Neural cell (in vitro differentiated cells): ENCODE measurements at regions not wholly inside any gene's neighbourhood (a gene's known extent, or its start where the extent isn't known, plus 50 kb on each side); places are given as distances from the start of the nearest gene placed in this dataset.
"Not testable (repeated sequence)": the region's sequence is repeated elsewhere in the genome, so short reads cannot be mapped to it uniquely, and the experiment has no call there.

Experiments
- H2AFZ ChIP-seq: fragments of 200-600, 300-800 bp; sonication (generic), shearing (Covaris generic); 2 replicates; pipeline ENCODE4 v1.6.0; 2014; ENCODE audit warnings: low read depth, mild to moderate bottlenecking, antibody characterized with exemption, low read length, moderate library complexity
- H3F3A ChIP-seq: fragments of 200-600 bp; shearing (Covaris generic); 2 replicates; pipeline ENCODE4 v1.6.1; 2016; ENCODE audit warnings: mild to moderate bottlenecking, moderate library complexity, mixed read lengths, antibody characterized with exemption, low read length; ENCODE audit not compliant: insufficient read depth, poor library complexity, severe bottlenecking
- H3K27ac ChIP-seq: fragments of 200-600, 300-800 bp; sonication (generic), shearing (Covaris generic); 2 replicates; pipeline ENCODE4 v1.5.1; 2014; ENCODE audit warnings: mild to moderate bottlenecking, low read length, moderate library complexity
- H3K27me3 ChIP-seq: fragments of 300-800, 200-600 bp; sonication (generic), shearing (Covaris generic); 2 replicates; pipeline ENCODE4 v1.6.0; 2014; ENCODE audit warnings: mild to moderate bottlenecking, low read depth, low read length, moderate library complexity; ENCODE audit not compliant: insufficient read depth
- H3K36me3 ChIP-seq: fragments of 300-800, 200-600 bp; sonication (generic), shearing (Covaris generic); 2 replicates; pipeline ENCODE4 v1.5.1; 2014; ENCODE audit warnings: mild to moderate bottlenecking, antibody characterized with exemption, low read length, moderate library complexity; ENCODE audit not compliant: insufficient read depth
- H3K4me2 ChIP-seq: fragments of 300-800, 200-600 bp; sonication (generic), shearing (Covaris generic); 2 replicates; pipeline ENCODE4 v1.6.0; 2014; ENCODE audit warnings: mild to moderate bottlenecking, low read length
- H3K4me3 ChIP-seq: fragments of 300-800, 200-600 bp; sonication (generic), shearing (Covaris generic); 2 replicates; pipeline ENCODE4 v1.5.1; 2014; ENCODE audit warnings: mild to moderate bottlenecking, low read length, moderate library complexity
- H3K79me2 ChIP-seq: fragments of 200-600 bp; shearing (Covaris generic); replicated peaks from 2 replicates; pipeline ENCODE4 v1.6.0; 2014; ENCODE audit warnings: mild to moderate bottlenecking, low read length, moderate library complexity; ENCODE audit not compliant: insufficient read depth
- H3K9ac ChIP-seq: fragments of 300-800, 200-600 bp; sonication (generic), shearing (Covaris generic); 2 replicates; pipeline ENCODE4 v1.6.1; 2016; ENCODE audit warnings: mild to moderate bottlenecking, low read length, mixed read lengths
- H3K9me2 ChIP-seq: fragments of 200-600 bp; shearing (Covaris generic); 2 replicates; pipeline ENCODE4 v1.6.1; 2016; ENCODE audit warnings: mild to moderate bottlenecking, low read length, mixed read lengths; ENCODE audit not compliant: insufficient read depth
- H3K9me3 ChIP-seq: fragments of 200-600, 300-800 bp; sonication (generic), shearing (Covaris generic); 2 replicates; pipeline ENCODE4 v1.6.1; 2016; ENCODE audit warnings: mild to moderate bottlenecking, mixed run types, low read length, moderate library complexity, mixed read lengths
- H4K20me1 ChIP-seq: fragments of 200-600 bp; shearing (Covaris generic); 2 replicates; pipeline ENCODE4 v1.6.1; 2016; ENCODE audit warnings: mild to moderate bottlenecking, mixed run types; ENCODE audit not compliant: insufficient read depth
- EP300 ChIP-seq: fragments of 450-650 bp; conservative IDR thresholded peaks from 2 replicates; pipeline ENCODE4 v1.6.1; 2014; ENCODE audit warnings: antibody characterized with exemption, mild to moderate bottlenecking, moderate library complexity; ENCODE audit not compliant: poor library complexity, severe bottlenecking
- EZH2 ChIP-seq: fragments of 200-600, 300-800 bp; shearing (Covaris generic), sonication (generic); IDR thresholded peaks from 2 replicates; pipeline ENCODE4 v1.6.1; 2014; ENCODE audit warnings: antibody characterized with exemption, low read length, borderline replicate concordance, mild to moderate bottlenecking; ENCODE audit not compliant: insufficient read depth, poor library complexity, severe bottlenecking
- MXI1 ChIP-seq: fragments of 450-650 bp; conservative IDR thresholded peaks from 2 replicates; pipeline ENCODE4 v1.6.1; 2014; ENCODE audit warnings: antibody characterized with exemption, mild to moderate bottlenecking; ENCODE audit not compliant: poor library complexity, severe bottlenecking
- POLR2AphosphoS5 ChIP-seq: IDR thresholded peaks from 2 replicates; pipeline ENCODE4 v1.6.1; 2012
- RAD21 ChIP-seq: fragments of 450-650 bp; conservative IDR thresholded peaks from 2 replicates; pipeline ENCODE4 v1.6.1; 2014; ENCODE audit warnings: antibody characterized with exemption, mild to moderate bottlenecking, moderate library complexity
- SMC3 ChIP-seq: fragments of 450-650 bp; conservative IDR thresholded peaks from 2 replicates; pipeline ENCODE4 v1.6.1; 2014; ENCODE audit warnings: antibody characterized with exemption, mild to moderate bottlenecking, moderate library complexity; ENCODE audit not compliant: poor library complexity
- TAF1 ChIP-seq: IDR thresholded peaks from 2 replicates; pipeline ENCODE4 v1.6.1; 2012; ENCODE audit warnings: low read depth
- TF ChIP-seq, protein P1 (sequence below): fragments of 450-650 bp; IDR thresholded peaks from 2 replicates; pipeline ENCODE4 v1.5.1; 2014; ENCODE audit warnings: antibody characterized with exemption, mild to moderate bottlenecking, moderate library complexity; ENCODE audit not compliant: poor library complexity, severe bottlenecking
- TF ChIP-seq, protein P2 (sequence below): IDR thresholded peaks from 2 replicates; pipeline ENCODE4 v1.6.1; 2012; ENCODE audit warnings: borderline replicate concordance

DNA sequence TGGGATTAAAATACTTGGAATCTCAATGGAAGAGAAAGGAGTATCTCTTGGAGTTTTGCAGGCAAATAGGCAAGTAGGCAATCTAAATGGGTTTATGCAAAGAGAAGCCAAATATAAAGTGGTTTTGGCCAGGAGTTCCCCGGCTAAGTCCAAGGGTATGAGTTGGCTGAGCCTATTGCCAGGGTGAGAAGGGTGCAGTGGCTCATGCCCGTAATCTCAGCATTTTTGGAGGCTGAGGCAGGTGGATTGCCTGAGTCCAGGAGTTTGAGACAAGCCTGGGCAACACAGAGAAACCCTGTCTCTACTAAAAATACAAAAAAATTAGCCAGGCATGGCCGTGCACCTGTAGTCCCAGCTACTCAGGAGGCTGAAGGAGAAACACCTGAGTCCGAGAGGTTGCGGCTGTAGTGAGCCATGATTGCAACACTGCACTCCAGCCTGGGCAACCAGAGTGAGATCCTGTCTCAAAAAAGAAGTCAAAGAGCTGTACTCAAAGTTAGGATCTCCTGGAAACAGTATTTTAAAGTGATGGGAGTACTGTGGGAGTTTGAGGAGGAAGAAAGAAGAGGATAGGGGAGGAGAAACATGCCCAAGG, 130.4 kb upstream of the RAB18 start:
- H2AFZ ChIP-seq, result no peak overlapping the region
- no peaks in the 10 kb centered on the region for H4K20me1 ChIP-seq
- H3F3A ChIP-seq, result no peaks in the 10 kb centered on the region
- no peak overlapping the region for H3K9ac ChIP-seq
- no peaks in the 10 kb centered on the region for H3K36me3 ChIP-seq
- H3K27ac ChIP-seq, result no peak overlapping the region
- no peaks in the 10 kb centered on the region for H3K9me2 ChIP-seq
- no peak overlapping the region for H3K4me3 ChIP-seq
- no peaks in the 10 kb centered on the region for H3K79me2 ChIP-seq
- H3K27me3 ChIP-seq, result no peaks in the 10 kb centered on the region
- no peaks in the 10 kb centered on the region for H3K9me3 ChIP-seq
- TF ChIP-seq POLR2AphosphoS5, result no peak
- TF ChIP-seq MXI1, result no peak
- TF ChIP-seq RAD21, result no peak
- no peak overlapping the region for H3K4me2 ChIP-seq

DNA sequence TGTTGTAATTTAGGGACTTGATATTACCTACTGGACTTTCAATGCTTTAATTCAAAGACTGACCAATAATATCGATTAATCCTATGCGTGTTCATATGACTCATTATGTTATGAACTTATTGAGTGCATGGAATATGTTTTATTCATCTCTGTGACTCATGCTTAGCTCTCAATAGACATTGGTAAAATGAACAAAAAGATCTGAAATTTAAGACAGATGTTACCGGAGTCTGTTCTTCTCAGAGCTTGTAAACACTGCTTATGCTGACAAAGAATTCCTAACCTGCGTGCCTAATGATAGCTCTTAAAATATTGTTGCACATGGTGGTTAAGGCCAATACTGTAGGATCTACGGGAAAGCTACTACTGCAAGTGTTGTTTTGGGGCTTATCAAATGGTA, 131.5 kb upstream of the ACBD5 start:
- Histone ChIP-seq H2AFZ (no peak overlapping the region), H3K36me3 (no peaks in the 10 kb centered on the region), H4K20me1 (no peaks in the 10 kb centered on the region), H3F3A (no peaks in the 10 kb centered on the region), H3K9me2 (no peaks in the 10 kb centered on the region), H3K79me2 (no peaks in the 10 kb centered on the region), H3K9ac (no peak overlapping the region), H3K27me3 (no peaks in the 10 kb centered on the region), H3K9me3 (no peaks in the 10 kb centered on the region), H3K4me3 (no peak overlapping the region), H3K27ac (no peak overlapping the region), H3K4me2 (no peak overlapping the region)
- TF ChIP-seq RAD21, result no peak
- TF ChIP-seq, protein P1, sequence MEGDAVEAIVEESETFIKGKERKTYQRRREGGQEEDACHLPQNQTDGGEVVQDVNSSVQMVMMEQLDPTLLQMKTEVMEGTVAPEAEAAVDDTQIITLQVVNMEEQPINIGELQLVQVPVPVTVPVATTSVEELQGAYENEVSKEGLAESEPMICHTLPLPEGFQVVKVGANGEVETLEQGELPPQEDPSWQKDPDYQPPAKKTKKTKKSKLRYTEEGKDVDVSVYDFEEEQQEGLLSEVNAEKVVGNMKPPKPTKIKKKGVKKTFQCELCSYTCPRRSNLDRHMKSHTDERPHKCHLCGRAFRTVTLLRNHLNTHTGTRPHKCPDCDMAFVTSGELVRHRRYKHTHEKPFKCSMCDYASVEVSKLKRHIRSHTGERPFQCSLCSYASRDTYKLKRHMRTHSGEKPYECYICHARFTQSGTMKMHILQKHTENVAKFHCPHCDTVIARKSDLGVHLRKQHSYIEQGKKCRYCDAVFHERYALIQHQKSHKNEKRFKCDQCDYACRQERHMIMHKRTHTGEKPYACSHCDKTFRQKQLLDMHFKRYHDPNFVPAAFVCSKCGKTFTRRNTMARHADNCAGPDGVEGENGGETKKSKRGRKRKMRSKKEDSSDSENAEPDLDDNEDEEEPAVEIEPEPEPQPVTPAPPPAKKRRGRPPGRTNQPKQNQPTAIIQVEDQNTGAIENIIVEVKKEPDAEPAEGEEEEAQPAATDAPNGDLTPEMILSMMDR, result no peak
- no peak for TF ChIP-seq EP300
- no peak for TF ChIP-seq TAF1
- no peak for TF ChIP-seq MXI1
- TF ChIP-seq SMC3, result no peak
- no peak for TF ChIP-seq EZH2

DNA sequence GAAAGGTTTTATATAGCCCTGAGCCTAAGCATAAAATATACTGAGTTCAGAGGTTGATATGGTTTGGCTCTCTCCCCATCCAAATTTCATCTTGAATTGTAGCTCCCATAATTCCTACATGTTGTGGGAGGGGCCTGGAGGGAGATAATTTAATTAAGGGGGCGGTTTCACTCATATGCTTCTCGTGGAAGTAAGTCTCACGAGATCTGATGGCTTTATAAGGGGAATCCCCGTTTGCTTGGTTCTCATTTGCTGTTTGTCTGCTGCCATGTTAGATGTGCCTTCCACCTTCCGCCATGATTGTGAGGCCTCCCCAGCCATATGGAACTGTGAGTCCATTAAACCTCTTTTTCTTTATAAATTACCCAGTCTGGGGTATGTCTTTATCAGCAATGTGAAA, 130.8 kb upstream of the ACBD5 start:
- not testable (repeated sequence) for H3K79me2 ChIP-seq, H3K4me2 ChIP-seq

DNA sequence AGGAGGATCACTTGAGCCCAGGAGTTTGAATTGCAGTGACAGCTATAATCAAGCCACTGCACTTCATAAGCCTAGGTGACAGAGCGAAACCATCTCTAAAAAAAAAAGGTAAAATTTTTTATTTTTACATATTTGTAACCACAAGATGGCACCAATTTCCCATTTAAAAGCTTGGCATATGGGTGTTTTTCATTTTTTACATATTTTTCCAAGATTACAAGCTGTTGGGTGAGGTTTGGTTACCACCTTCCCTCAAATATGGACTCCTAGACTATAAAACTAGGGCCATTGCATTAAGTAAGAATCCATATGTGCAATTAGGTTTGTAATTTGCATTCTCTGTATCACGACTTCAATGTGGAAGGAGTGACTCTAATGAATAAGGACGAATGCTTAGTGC, 129.3 kb upstream of the ACBD5 start:
- TF ChIP-seq RAD21 (peak; percentile 55), POLR2AphosphoS5 (no peak), EP300 (no peak), MXI1 (no peak), TAF1 (no peak), SMC3 (peak; percentile 59), EZH2 (no peak)
- TF ChIP-seq, protein P2, sequence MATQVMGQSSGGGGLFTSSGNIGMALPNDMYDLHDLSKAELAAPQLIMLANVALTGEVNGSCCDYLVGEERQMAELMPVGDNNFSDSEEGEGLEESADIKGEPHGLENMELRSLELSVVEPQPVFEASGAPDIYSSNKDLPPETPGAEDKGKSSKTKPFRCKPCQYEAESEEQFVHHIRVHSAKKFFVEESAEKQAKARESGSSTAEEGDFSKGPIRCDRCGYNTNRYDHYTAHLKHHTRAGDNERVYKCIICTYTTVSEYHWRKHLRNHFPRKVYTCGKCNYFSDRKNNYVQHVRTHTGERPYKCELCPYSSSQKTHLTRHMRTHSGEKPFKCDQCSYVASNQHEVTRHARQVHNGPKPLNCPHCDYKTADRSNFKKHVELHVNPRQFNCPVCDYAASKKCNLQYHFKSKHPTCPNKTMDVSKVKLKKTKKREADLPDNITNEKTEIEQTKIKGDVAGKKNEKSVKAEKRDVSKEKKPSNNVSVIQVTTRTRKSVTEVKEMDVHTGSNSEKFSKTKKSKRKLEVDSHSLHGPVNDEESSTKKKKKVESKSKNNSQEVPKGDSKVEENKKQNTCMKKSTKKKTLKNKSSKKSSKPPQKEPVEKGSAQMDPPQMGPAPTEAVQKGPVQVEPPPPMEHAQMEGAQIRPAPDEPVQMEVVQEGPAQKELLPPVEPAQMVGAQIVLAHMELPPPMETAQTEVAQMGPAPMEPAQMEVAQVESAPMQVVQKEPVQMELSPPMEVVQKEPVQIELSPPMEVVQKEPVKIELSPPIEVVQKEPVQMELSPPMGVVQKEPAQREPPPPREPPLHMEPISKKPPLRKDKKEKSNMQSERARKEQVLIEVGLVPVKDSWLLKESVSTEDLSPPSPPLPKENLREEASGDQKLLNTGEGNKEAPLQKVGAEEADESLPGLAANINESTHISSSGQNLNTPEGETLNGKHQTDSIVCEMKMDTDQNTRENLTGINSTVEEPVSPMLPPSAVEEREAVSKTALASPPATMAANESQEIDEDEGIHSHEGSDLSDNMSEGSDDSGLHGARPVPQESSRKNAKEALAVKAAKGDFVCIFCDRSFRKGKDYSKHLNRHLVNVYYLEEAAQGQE, result no peak
- TF ChIP-seq, protein P1, result peak; percentile 58
- H3K27ac ChIP-seq, result no peak overlapping the region
- no peaks in the 10 kb centered on the region for H4K20me1 ChIP-seq
- H3K4me3 ChIP-seq, result no peak overlapping the region
- H2AFZ ChIP-seq, result no peak overlapping the region
- no peaks in the 10 kb centered on the region for H3K9me2 ChIP-seq
- no peaks in the 10 kb centered on the region for H3K36me3 ChIP-seq
- H3K9me3 ChIP-seq, result no peaks in the 10 kb centered on the region
- H3K27me3 ChIP-seq, result no peaks in the 10 kb centered on the region
- no peaks in the 10 kb centered on the region for H3K79me2 ChIP-seq
- no peak overlapping the region for H3K9ac ChIP-seq
- no peaks in the 10 kb centered on the region for H3F3A ChIP-seq
- H3K4me2 ChIP-seq, result no peak overlapping the region

More for the DNA sequence above, 130.8 kb upstream of the ACBD5 start:
- H3K4me3 ChIP-seq, H3K9ac ChIP-seq, H3K9me2 ChIP-seq, H2AFZ ChIP-seq, H3K36me3 ChIP-seq, H3K27ac ChIP-seq, H3K9me3 ChIP-seq, H3K27me3 ChIP-seq, H3F3A ChIP-seq, H4K20me1 ChIP-seq: not testable (repeated sequence)
